NCI-H1092 treated with DMSO at 0.1 percent for 48 hours (cell line): ENCODE measurements at regions not wholly inside any gene's neighbourhood (a gene's known extent, or its start where the extent isn't known, plus 50 kb on each side); places are given as distances from the start of the nearest gene placed in this dataset.

ENCODE experiments used
- DNase-seq: peaks from one replicate; lab custom pipeline; 2025; lab: John Stamatoyannopoulos, UW

DNA sequence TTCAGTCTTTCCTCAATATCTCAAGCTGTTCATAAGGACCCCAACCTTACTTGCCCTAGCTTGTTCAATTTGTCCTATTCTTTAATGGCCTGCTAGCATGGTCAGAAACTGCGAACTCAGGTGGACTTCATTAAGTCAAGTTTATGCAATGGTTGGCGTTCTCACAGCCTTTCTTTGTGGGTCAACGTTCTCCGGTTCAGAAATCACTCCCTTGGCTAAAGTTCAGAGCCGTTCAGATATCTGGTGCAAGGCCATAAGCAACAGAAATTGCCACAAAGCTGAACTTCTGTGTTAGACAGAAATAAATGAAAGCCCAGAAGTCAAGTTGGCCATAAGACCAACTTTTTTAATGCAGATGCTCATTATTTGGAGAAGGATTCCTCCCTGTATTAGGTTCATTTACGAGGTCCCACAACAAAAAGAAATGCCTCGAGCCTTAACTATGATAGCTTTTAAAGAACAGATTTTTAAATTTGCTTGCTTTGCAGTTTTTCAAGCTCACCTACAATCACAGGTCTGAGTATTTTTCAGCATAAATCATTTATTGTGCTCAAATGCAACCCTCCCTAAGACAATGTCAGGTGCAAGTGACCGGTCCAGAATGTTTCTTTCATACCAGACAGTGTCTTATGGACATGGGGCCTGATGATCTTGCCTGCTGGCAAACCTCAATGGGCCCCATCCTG is 140.2 kb upstream of the COL11A1 start:
- no peak for DNase-seq

DNA sequence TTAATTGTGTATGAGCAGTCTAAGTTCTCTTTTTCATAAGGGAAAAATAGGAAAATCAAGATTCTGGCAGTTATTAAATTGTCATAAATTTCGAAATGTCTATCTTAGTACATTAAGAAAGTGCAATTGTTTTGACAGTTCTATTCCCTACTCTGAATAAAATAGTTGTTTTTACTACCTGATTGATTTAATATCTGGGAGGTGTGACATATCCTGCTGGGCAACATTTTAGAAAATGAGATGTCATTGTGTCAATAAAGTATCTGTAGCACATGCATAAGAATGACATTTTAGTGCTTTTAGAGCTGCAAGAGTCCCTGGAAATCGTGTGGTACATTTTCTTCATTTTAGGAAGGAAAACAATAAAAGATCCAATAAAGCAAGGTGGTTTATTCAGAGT is 139.2 kb upstream of the COL11A1 start:
- no peak for DNase-seq

DNA sequence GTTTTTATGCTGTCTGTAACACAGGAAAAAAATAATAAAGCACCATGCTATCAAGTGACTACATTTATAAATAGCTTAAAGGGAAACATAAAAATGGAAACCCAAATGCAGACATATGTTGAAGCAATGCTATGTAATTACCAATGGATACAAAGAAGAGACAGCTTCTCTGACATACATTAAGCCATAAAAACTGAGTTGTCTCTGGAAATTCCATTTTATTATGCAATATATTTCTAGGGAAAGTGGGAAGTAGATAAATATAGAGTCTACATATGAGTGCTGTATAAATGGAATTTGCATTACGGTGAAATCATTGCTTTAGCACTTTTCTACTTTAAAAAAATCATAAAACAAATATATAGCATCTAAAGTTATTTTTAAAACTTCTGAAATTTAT is 135.2 kb upstream of the COL11A1 start:
- DNase-seq, result no peak

DNA sequence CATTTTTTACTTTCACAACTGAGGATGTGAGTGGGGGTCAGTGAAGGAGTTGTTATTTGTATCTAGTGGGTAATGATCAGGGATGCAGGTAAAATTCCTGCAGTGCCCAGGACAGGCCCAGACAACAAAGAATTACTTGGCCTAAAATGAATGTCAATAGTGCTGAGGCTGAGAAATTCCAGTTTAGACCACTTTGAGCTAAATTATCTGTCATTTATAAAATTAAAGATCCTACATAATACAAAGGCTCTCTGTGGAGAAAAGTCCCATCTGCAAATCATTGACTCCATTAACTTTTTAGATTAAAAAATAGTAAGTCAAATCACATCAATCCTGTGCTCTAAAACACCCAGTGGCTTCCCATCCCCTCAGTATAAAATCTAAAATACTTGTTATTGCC is 130.7 kb upstream of the COL11A1 start:
- no peak for DNase-seq

DNA sequence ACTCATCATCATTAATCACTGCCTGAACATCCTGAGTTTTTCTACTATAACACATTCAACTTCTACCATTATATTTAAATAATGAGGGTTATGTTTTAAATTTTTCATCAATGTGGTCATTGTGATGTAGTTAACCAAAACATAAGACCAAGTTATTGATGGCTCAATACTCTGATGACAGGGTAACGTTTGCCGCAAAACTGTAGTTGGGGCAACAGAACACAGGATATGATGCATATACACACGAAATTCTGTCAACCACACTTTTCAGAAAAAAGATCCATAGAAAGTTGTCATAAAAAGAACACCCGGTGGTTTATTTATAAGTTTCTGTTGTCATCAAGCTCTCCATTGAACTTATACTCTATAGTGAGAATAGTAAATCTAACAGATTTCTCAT is 121.7 kb upstream of the COL11A1 start:
- DNase-seq, result no peak

DNA sequence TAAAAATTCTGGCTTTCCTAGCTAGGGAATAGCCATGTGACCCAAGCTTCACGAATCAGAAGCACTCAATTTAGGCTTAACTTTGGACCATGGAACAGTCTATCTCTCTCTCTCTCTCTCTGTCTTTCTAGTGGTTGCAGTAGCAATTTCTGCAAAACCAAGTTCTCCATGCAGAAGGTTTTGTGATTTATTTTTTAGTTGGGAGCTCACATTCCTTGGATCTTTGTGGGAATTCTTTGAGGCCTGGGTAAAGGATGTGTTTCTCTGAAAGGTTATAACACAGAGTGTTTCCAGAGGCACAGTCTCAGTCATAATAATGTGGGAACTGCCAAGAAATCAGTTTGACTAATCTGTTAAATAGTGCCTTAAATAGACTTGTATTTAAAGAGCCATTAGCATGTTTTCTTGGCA is 112.3 kb upstream of the COL11A1 start:
- DNase-seq, result no peak

DNA sequence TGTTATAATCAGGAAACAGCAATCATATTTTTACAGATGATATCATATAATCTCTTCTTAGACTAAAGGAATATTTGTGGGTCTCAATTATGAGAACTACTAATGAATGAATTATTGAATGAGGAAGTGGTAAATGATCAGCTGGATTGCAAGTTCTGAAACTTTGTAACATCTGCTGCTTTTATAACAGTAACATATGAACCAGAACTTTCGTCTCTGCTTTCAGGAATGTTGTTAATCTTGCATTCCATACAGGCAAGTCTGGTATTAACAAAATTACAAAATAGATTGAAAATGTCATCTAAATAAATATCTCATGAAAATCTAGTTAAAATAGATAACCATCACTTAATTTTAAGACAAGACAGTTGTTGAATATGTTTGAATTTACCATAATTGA is 110.5 kb upstream of the COL11A1 start:
- no peak for DNase-seq

DNA sequence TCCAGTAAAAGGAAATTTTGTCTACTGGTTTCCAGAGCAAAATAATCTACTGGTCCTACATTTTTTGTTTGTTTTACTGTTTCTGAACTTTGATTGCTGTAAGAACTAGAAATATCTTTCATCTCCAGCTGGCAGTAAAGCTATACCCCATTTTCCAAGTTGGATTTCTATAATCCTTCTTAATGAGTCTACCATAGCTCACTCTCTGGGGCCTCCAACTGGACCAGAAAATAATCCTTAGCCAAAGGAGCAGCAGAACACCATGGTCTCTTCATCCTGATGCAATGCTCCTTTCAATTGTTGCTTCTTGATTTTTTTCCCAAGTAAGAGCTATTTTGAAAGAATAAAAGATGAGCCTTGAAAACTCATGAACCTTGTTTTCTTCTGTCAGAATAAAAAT is 110.0 kb upstream of the COL11A1 start:
- DNase-seq, result no peak

DNA sequence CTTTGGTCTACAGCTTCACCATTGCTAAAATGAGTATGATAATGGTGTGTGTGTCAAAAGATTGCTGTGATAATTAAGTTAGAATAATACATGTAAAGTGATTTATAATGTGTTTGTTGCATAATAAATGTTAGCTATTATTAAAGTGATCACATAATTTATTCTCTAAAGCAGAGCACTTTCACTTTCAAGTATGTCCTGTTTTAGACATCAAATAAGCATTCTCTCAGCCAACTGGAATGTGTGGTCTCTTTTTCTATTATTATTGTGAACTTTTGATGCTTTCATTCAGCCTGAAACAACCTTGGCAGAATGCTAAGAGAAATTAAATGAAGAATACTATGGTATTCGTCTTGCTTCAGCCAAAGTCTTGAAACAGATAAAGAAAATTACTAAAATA is 102.8 kb upstream of the COL11A1 start:
- no peak for DNase-seq

DNA sequence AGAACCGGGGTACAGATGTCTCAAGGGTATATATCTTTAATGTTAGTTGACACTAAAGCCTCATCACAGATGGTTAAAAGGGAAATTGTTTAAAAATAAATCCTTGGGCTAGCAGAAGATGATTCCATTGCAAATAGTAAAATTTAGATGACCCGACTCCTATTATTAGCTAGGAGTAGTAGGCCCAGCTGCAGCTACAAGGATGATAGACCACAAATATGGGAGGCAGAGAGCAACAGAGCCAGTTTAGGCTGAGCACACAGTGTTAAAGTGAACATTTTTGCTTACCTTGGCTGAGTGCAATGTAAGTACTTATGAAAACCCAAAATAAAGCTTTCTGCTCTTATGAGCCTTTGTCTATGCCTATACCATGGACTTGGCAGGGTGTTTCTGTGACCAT is 100.5 kb upstream of the COL11A1 start:
- DNase-seq, result no peak

DNA sequence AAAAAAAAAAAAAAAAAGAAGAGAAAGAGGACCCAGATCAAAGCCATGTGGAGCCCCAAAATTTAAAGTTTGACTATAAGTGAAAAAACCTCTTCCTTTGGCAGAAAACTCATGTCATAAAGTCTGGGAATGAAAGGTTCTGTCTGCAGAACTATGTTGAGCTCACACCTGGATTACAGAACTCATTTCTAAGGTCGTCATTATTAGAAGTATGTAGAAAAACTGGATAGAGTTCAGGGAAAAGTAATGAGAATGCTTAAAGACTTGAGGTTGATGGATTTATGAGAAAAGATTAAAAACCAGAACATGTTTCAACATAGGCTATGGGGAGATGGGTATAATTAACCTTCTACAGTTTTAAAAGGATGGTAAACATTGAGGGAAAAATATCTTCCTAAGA is 90.7 kb upstream of the COL11A1 start:
- DNase-seq, result no peak

DNA sequence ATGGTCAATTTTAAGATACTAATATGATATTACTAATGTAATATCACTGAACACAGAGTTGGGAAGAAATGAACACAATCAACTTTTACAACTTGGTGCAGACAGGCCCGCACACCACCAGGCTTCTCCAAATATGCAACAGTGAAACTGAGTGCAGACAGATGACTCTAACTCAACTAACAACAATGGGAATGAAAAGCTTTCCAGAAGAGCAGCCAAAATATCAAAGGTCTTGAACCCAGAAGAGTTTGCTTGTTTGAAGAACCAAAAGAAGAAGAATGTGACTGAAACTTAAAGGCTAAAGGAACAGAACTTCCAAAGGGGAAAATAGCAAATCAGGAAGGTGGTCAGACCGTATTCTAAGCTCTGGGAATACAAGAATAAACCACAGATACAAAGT is 89.8 kb upstream of the COL11A1 start:
- DNase-seq, result no peak

DNA sequence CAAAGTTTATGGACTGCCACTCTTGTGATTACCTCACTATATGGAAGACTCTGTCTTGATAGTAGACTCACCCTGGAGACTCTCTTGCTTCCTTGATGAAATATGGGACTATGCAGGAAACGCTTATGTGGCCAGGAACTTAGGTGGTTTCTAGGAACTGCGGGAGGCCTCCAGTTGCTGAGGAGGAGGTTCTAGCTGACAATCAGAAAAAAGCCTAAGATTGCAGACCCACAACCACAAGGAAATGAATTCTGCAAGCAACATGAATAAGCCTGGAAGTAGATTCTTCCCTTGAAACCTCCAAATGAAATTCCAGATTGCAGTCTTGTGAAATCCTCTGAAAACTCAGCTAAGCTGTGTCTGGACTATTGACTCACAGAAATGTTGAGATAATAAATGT is 88.9 kb upstream of the COL11A1 start:
- no peak for DNase-seq

DNA sequence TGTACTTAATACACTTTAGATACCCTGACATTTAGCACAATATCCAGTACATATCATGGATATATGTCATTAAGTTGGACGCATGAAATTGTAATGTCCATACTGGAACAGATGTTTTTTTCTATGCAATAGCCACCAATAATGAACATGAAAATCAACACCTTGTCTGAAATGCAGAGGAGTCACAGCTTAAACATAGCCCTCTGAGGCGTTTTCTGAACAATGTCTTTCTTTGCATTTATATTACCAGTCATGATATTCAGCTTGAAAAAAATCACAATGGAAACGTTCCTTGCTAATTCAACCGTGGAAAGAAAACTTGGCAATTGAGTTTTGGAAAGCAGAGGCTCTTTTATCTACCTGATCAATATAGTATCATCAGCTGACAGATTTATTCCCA is 86.7 kb upstream of the COL11A1 start:
- DNase-seq, result no peak

DNA sequence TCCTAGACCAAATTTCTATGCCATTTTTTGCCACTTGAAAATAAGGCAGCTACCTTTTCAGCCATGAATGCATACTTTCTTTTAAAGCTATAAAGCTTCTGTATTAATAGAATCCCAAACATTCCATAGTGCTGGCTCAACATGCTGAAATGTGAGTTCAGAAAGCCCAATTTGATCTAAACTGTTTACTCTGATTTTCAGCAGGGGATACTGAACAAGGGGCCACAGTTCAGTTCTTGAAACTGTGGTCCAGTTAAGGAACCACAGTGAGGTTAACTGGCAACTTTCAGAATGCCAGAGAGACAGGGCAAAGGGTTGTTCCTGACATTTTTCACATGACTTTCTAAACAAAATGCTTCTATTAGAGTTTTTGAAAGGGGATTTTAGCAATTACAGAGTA is 85.7 kb upstream of the COL11A1 start:
- no peak for DNase-seq

DNA sequence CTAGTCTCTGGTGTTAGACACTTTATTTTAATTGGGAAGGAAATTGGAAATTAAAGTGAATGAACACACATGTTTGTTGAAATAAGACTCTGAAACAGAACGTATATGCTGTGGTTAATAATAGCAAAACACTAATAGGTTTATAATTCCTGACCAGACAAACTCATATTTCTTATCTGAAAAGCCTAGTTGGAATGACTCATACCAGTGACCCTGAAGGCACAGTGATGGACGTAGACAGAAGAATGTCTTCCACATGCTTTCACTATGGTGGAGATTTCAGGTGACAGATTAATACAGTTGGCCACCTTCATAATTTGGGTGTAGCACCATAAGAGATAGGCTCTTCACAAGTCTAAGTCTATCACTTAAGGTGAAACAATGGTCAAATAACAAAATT is 83.0 kb upstream of the COL11A1 start:
- no peak for DNase-seq

DNA sequence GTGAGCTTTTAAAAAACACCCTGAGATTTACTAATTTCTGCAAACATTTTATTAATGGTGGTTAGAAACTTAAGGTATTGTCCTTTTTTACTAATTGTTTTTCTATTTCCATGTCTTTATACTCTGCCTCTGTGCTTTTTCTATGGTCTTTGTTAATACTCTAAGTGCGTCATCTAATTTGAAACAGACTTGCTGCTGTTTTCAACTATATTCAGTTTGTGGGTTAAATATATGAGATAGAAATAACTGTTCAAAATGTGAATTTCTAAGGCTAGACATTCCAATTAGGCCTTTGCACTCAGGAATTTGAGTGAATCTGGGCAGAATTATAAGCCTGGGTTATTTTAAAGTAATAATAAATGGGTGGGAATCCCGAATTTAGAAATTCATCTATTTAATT is 82.4 kb upstream of the COL11A1 start:
- DNase-seq, result no peak

DNA sequence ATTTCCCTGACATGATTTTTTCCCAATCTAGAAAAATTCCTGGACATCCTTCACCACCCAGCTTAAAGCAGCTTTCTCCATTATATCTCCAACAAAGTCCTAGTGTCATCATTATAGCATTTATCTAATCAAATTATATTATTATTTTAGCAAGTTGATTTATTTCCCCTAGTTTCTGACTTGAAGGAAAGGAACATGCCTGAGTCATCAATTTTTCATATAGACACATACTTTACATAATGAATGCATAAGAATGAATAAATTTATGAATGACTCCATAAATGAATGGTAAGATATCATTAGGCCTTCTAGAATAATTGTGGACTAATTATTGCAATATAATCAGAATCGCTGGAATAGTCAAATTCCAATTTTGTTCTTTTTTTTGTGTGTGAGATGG is 79.4 kb upstream of the COL11A1 start:
- DNase-seq, result no peak

DNA sequence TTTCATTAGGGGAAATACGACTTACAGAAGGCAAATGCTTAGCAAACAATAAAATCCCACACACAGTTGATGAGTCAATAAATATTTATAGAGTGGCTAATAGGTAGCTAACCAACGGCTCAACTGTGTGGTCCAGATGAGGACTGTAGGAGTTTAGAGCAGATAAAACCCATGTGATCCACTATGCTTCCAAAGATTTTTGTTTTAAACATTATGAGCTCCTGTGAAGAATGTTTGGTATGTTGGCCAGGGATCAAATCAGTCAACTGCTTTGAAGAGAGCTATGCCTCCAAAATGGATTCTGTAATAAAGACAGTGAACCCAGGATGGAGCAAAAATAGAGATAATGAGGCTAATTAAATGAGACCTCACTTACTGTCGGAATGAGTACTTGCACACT is 72.3 kb upstream of the COL11A1 start:
- DNase-seq, result no peak

DNA sequence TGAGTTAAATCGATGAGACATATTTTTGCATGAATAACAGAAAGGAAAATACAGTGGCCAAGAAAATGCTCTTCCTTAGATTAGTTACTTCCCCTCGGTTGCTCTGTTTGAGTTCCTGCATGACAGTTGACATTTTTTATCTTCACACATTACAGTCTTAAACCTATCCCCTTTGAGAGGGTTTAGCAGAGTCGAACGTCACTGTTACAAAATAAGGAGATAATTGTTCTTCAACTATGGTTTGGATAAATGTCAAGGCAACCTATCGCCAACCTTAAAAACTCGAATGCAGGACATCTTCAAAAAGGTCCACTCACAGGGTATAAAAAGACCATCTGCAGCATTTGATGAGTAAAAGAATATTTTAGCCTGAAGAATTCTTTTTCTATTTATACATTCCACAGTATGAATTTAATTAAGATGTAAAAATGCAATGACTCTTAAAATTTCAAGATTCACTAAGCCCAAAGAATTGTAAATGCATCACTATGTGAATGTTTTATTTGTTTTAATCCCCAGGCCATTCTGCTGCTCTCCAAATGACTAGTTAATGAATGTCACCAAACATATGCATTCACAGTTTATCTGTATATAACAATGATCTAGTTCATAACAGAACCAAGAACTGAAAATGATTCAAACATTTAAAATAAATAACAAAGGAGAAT is 68.9 kb upstream of the COL11A1 start:
- DNase-seq, result no peak

DNA sequence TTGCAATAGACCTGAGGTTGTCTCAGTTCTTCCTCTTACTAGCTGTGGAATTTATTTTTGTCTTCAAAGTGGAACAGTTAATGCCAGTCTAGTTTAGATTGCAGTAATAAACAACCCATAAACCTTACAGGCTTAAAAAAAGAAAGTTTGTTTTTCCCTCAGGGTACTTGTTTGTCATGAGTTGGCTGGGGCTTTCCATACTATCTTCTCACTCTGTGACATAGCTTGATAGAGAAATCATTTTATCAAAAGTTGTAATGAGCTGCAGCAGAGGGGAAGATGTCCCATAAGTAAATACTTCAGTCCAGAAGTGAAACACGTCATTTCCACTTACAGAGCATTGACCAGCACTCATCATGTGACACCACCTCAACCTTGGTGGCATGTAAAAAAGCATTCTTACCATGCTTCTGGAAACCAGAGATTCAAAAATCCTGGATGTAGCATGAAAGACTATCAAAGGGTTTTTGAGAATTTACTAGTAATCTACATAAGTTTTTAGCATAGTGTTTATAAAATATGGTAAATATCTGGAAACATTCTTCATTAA is 62.8 kb upstream of the COL11A1 start:
- DNase-seq, result no peak

DNA sequence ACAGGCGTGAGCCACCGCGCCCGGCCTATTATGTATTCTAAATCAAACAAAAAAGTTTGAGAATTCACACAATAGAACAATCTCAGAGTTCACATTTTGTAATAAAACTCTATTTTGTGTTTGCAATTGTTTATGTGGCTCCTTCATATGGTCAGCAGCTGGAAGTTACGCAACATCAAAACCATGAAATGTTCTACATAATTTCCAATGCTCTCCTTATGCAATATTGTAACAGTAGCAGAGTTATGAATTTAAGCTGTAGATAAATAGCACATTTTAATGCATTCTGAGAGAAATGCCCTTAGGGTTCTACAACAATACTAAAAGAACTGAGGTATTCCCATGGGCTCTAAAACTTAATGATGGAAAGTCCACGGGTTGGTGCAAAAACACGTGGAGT is 62.3 kb upstream of the COL11A1 start:
- no peak for DNase-seq

DNA sequence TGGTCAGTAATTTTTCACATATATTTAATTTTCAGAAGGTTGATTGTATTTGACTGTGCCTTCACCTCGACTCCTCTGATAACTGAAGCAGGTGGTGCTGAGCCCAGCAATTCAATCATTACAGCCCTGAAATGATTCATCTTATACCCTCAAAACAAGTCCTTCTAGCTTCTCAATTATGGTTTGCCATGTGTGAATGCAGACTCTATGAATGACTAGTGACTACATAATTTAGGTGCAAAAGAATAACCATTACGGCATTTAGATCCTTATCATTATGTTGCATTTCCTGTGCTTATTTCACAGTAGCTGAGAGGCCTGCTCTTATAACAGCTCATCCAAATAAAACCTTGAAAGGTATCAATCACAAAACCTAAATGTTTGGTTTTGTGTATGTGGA is 54.0 kb upstream of the COL11A1 start:
- DNase-seq, result no peak

DNA sequence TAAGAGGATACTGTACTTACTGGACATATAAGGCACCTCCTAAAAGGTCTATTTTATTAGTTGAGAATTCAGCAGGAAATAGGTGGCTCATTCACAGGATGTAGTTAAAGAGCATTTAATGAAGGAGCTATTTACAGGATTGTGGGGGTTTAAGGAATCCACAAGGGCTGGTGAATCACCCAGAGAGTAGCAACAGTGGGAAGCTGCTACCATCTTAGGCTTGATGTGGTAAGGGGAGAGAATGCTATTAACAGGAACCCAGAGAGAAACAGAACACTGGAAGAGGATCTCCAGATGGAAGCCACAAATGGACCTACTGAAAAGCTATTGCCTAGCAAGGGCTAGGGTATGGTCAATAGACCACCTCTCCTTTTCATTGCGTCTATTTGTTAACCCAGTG is 52.0 kb upstream of the COL11A1 start:
- DNase-seq, result no peak
